ENCODE measurements at regions not wholly inside any gene's neighbourhood (a gene's known extent, or its start where the extent isn't known, plus 50 kb on each side); places are given as distances from the start of the nearest gene placed in this dataset.
A peak's percentile ranks its signal among the peaks of the same experiment; 100 is the strongest.
"Not testable (repeated sequence)": the region's sequence is repeated elsewhere in the genome, so short reads cannot be mapped to it uniquely, and the experiment has no call there.

- Mint-ChIP-seq H3K9me3 (no peaks in the 10 kb centered on the region), H3K27ac (no peak overlapping the region), H3K4me1 (no peaks in the 10 kb centered on the region), H3K36me3 (no peaks in the 10 kb centered on the region), H3K4me3 (no peak overlapping the region), H3K27me3 (no peaks in the 10 kb centered on the region)
- no peak for DNase-seq (ENCODE audit: low spot score in 2 of 2)
- no peak for ATAC-seq (ENCODE audit: low read depth)
Observed at GRCh38 chr13:80082396-80083080, 258.4 kb downstream of the SPRY2 start.

DNA sequence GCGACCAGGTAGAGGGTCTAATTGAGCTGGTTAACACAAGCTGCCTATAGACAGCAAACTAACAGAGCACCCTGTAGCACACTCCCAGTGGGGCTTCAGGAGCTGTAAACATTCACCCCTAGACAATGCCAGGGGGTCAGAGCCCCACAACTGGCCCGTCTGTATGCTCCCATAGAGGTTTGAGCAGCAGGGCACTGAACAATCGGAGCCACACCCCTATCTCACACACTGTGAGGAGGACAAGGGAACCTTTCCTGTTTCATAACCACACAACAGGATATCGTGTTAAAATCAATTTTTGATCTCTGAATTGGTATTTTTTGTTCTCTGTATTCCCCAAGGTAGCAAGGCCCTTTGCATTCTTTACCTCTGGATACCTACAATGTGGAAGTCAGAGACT, 266.1 kb downstream of the SPRY2 start:
- ATAC-seq (ENCODE audit: low read depth) (no peak), DNase-seq (ENCODE audit: low spot score in 2 of 2) (no peak)
- Mint-ChIP-seq H3K9me3 (no peaks in the 10 kb centered on the region), H3K4me1 (no peaks in the 10 kb centered on the region), H3K36me3 (no peaks in the 10 kb centered on the region), H3K27ac (no peak overlapping the region), H3K4me3 (no peak overlapping the region), H3K27me3 (no peaks in the 10 kb centered on the region)

DNA sequence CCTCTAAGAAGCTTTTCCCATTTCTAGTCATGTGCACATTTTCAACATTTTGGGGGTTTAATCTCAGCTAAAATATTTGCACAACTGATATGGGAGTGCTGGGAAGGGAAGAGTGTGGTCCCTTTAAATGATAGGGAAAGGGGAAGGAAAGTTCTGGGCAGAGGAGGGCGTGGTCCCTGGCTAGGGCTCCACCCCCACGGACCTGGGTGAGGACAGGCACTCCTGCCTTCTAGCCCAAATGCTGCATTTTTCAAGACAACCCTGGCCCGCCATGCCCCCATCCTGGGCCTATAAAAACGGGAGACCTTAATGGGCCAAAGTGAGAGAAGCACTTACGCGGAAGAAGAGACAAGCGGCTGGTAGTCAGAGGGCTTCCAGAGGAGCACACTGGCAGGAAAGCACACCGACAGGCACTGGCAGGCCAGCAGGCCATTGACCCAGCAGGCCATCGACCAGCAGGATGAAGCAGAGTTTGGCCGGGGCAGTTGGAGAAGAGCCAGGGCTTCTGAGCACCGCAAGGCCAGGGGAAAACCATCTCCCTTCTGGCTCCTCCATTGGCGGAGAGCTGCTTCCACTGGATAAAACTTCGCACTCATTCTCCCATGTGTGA, 266.7 kb downstream of the SPRY2 start:
- Mint-ChIP-seq H3K27ac (no peak overlapping the region), H3K9me3 (no peaks in the 10 kb centered on the region), H3K36me3 (no peaks in the 10 kb centered on the region), H3K4me1 (no peaks in the 10 kb centered on the region), H3K4me3 (no peak overlapping the region), H3K27me3 (no peaks in the 10 kb centered on the region)
- DNase-seq (ENCODE audit: low spot score in 2 of 2) (no peak), ATAC-seq (ENCODE audit: low read depth) (no peak)

DNA sequence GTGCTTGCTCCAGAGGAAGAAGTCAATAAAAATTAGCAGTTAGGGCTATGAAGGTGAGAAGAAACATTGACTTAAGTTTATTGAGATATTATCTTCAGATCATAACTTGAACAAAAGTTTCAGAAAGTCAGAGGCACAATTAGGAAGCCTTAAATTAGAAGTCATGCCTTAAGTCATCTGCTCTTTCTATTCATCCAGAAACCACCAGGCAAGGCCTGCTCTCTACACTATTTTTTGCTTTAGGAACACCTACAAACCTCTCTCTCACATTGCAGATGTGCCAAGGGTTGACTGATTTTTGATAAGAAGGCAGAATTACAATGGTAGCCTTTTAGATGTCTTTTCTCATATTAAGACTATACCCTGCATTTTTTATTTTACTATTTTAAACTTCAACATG, 268.7 kb downstream of the SPRY2 start:
- Mint-ChIP-seq H3K36me3 (no peaks in the 10 kb centered on the region), H3K4me1 (no peaks in the 10 kb centered on the region)

GRCh38 chr13:80070024-80070703, 270.8 kb downstream of the SPRY2 start:
- ATAC-seq (ENCODE audit: low read depth) (peak; percentile 27), DNase-seq (ENCODE audit: low spot score in 2 of 2) (no peak)
- H3K27me3 Mint-ChIP-seq = no peaks in the 10 kb centered on the region
- peaks cover 4% of the 10 kb centered on the region for H3K9me3 Mint-ChIP-seq
- no peak overlapping the region for H3K4me3 Mint-ChIP-seq
- H3K27ac Mint-ChIP-seq = no peak overlapping the region
- no peaks in the 10 kb centered on the region for H3K36me3 Mint-ChIP-seq
- H3K4me1 Mint-ChIP-seq = no peaks in the 10 kb centered on the region

More for the DNA sequence above, 268.7 kb downstream of the SPRY2 start:
- no peaks in the 10 kb centered on the region for H3K27me3 Mint-ChIP-seq
- no peaks in the 10 kb centered on the region for H3K9me3 Mint-ChIP-seq
- H3K4me3 Mint-ChIP-seq = no peak overlapping the region
- no peak for ATAC-seq (ENCODE audit: low read depth)
- no peak for DNase-seq (ENCODE audit: low spot score in 2 of 2)
- no peak overlapping the region for H3K27ac Mint-ChIP-seq

- ATAC-seq (ENCODE audit: low read depth) (no peak), DNase-seq (ENCODE audit: low spot score in 2 of 2) (no peak)
- Mint-ChIP-seq H3K9me3 (peaks cover 4% of the 10 kb centered on the region), H3K4me1 (no peaks in the 10 kb centered on the region), H3K27ac (no peak overlapping the region), H3K27me3 (no peaks in the 10 kb centered on the region), H3K36me3 (no peaks in the 10 kb centered on the region), H3K4me3 (no peak overlapping the region)
Observed at GRCh38 chr13:80069374-80069773, 271.6 kb downstream of the SPRY2 start.

DNA sequence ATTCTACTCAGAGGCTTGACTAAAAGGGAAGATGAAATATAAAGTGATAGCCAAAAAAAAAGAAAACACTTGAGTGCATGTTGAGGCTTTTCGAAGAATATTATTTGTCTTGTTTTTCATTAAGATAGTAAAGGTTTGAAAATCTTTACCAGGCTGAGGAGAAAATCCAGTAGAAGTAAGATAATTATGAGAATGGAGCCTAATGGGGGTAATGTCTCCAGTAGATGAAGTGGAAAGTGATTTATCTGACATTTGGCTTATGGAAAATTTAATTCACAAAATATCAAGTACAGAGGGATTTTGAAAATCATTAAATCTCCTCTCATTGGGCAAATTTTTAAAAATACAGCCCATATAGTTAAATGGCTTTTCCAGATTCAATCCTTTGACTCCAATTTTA, 274.9 kb downstream of the SPRY2 start:
- Mint-ChIP-seq H3K36me3 (no peaks in the 10 kb centered on the region), H3K27me3 (no peaks in the 10 kb centered on the region), H3K27ac (no peak overlapping the region), H3K9me3 (peaks cover 4% of the 10 kb centered on the region), H3K4me3 (no peak overlapping the region), H3K4me1 (no peaks in the 10 kb centered on the region)
- DNase-seq (ENCODE audit: low spot score in 2 of 2) (no peak), ATAC-seq (ENCODE audit: low read depth) (no peak)

DNA sequence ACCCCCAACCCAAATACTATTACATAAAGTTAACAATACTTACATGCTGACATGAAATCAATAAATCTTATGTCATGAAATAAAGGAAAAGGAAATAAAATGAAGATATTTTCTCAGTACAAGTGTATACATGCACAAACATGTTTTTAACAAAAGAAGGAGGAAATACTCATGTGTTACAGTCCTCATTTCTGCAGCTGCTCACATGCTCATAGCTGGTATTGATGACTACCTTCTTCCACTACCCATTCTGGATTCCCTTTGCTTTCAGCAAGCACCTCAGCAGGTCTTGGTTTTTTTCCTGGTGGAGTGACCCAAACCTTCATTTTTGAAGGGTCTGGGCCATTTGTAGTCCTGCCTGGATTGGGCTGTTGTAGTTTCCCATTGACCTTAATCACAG, 278.5 kb downstream of the SPRY2 start:
- not testable (repeated sequence) for H3K9me3 Mint-ChIP-seq; H3K27me3 Mint-ChIP-seq; H3K27ac Mint-ChIP-seq; H3K36me3 Mint-ChIP-seq; H3K4me1 Mint-ChIP-seq; ATAC-seq (ENCODE audit: low read depth); H3K4me3 Mint-ChIP-seq; DNase-seq (ENCODE audit: low spot score in 2 of 2)

GRCh38 chr13:80059789-80060188, 281.1 kb downstream of the SPRY2 start:
- H3K9me3 Mint-ChIP-seq = no peaks in the 10 kb centered on the region
- H3K27ac Mint-ChIP-seq = no peak overlapping the region
- H3K4me3 Mint-ChIP-seq = no peak overlapping the region
- DNase-seq (ENCODE audit: low spot score in 2 of 2) (no peak), ATAC-seq (ENCODE audit: low read depth) (no peak)
- no peaks in the 10 kb centered on the region for H3K4me1 Mint-ChIP-seq
- no peaks in the 10 kb centered on the region for H3K36me3 Mint-ChIP-seq
- H3K27me3 Mint-ChIP-seq = no peaks in the 10 kb centered on the region

DNA sequence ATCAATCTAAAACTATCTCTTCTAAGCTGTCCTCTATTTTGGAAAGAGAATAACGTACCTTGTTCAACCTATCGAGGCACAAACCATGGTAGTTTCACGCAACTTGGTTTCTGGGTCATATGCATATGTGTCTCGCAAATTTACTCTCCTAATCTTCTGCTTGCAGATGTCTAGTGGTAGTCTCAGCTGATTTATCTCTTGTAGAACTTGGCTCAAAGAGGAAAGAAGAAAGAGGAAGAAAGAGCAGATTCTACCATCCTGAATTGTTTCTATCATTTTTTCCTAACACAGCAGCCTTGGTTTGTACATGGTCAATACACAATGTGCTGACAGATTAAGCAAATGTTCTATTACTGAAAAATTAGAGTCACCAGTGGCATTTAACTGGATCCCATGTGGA, 282.3 kb downstream of the SPRY2 start:
- no peaks in the 10 kb centered on the region for H3K36me3 Mint-ChIP-seq
- ATAC-seq (ENCODE audit: low read depth) = no peak
- no peaks in the 10 kb centered on the region for H3K9me3 Mint-ChIP-seq
- H3K27me3 Mint-ChIP-seq = no peaks in the 10 kb centered on the region
- DNase-seq (ENCODE audit: low spot score in 2 of 2) = no peak
- no peak overlapping the region for H3K27ac Mint-ChIP-seq
- no peak overlapping the region for H3K4me3 Mint-ChIP-seq
- H3K4me1 Mint-ChIP-seq = no peaks in the 10 kb centered on the region

DNA sequence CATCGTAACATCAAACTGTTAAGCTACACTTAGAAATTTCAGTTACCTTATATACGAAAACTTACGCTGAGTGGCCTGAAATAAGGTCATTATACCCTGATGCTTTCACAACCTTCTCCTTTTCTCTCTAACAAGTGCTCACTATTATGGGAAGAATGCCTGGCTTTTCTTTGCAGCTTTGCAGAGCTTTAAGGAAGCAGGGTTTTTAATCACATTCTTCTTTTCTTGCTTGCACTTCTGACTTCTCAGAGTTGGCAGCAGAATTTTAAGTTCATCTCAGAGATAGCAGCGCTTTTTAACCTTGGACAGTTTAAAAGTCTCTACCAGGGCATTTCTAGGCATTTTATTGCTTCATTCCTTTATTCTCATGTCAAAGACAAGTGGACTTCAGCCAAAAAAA, 285.1 kb downstream of the SPRY2 start:
- DNase-seq (ENCODE audit: low spot score in 2 of 2) (no peak), ATAC-seq (ENCODE audit: low read depth) (no peak)
- Mint-ChIP-seq H3K27ac (no peak overlapping the region), H3K4me3 (no peak overlapping the region), H3K27me3 (no peaks in the 10 kb centered on the region), H3K4me1 (peaks cover 4% of the 10 kb centered on the region), H3K9me3 (peaks cover 3% of the 10 kb centered on the region), H3K36me3 (no peaks in the 10 kb centered on the region)

- DNase-seq (ENCODE audit: low spot score in 2 of 2) (no peak), ATAC-seq (ENCODE audit: low read depth) (no peak)
- H3K27me3 Mint-ChIP-seq = no peaks in the 10 kb centered on the region
- peaks cover 7% of the 10 kb centered on the region for H3K4me1 Mint-ChIP-seq
- no peaks in the 10 kb centered on the region for H3K36me3 Mint-ChIP-seq
- H3K27ac Mint-ChIP-seq = no peak overlapping the region
- H3K9me3 Mint-ChIP-seq = peaks cover 3% of the 10 kb centered on the region
- H3K4me3 Mint-ChIP-seq = no peak overlapping the region
Observed at GRCh38 chr13:80054806-80055205, 286.1 kb downstream of the SPRY2 start.

DNA sequence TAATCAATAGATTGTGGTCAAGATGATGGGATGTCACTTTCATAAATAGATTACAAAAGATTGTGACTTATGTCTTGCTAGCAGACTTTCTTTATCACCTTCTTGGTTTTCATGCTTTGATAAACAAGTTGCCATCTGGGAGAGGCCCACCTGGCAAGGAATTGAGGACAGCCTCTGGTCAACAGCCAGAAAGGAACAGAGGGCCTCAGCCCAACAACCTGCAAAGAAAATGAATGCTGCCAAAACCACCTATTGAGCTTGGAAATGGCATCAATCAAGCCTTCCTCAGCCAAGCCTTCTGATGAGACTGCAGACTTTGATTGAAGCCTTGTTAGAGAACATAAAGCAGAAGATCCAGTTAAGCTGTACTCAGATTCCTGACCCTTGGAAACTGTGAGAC, 288.6 kb downstream of the SPRY2 start:
- DNase-seq (ENCODE audit: low spot score in 2 of 2) (no peak), ATAC-seq (ENCODE audit: low read depth) (no peak)
- Mint-ChIP-seq H3K4me1 (peaks cover 8% of the 10 kb centered on the region), H3K36me3 (no peaks in the 10 kb centered on the region), H3K27me3 (no peaks in the 10 kb centered on the region), H3K27ac (no peak overlapping the region), H3K9me3 (peaks cover 3% of the 10 kb centered on the region), H3K4me3 (no peak overlapping the region)

GRCh38 chr13:80050252-80050651, 290.7 kb downstream of the SPRY2 start:
- DNase-seq (ENCODE audit: low spot score in 2 of 2) (no peak), ATAC-seq (ENCODE audit: low read depth) (no peak)
- Mint-ChIP-seq H3K4me3 (no peak overlapping the region), H3K27me3 (no peaks in the 10 kb centered on the region), H3K27ac (no peak overlapping the region), H3K4me1 (peaks cover 8% of the 10 kb centered on the region), H3K9me3 (peaks cover 3% of the 10 kb centered on the region), H3K36me3 (no peaks in the 10 kb centered on the region)

GRCh38 chr13:80048802-80049201, 292.1 kb downstream of the SPRY2 start:
- H3K4me3 Mint-ChIP-seq = no peak overlapping the region
- peaks cover 4% of the 10 kb centered on the region for H3K9me3 Mint-ChIP-seq
- no peak overlapping the region for H3K27ac Mint-ChIP-seq
- DNase-seq (ENCODE audit: low spot score in 2 of 2) (peak; percentile 12 to 52), ATAC-seq (ENCODE audit: low read depth) (peak; percentile 99)
- no peaks in the 10 kb centered on the region for H3K27me3 Mint-ChIP-seq
- H3K4me1 Mint-ChIP-seq = peaks cover 8% of the 10 kb centered on the region
- no peaks in the 10 kb centered on the region for H3K36me3 Mint-ChIP-seq

Data from memory B cell (primary cell).